CD4-positive, alpha-beta T cell (primary cell): ENCODE measurements at regions not wholly inside any gene's neighbourhood (a gene's known extent, or its start where the extent isn't known, plus 50 kb on each side); places are given as distances from the start of the nearest gene placed in this dataset.

Source experiments
- ATAC-seq: fragments of 200-7000 bp; cut with Tn5 transposase; one replicate; pipeline ENCODE4 v1.10.0; 2022; ENCODE audit warnings: mild to moderate bottlenecking; ENCODE audit not compliant: poor library complexity
- CTCF ChIA-PET: fragments of 350-600 bp; sonication (Branson Sonifier 250); formaldehyde crosslinking; loops from one replicate; lab custom pipeline; 2021; ENCODE audit warnings: antibody characterized with exemption, inconsistent platforms; lab: Charles Lee
- POLR2A ChIA-PET: fragments of 350-600 bp; sonication (Branson Sonifier 250); formaldehyde crosslinking; loops from one replicate; lab custom pipeline; 2021; ENCODE audit warnings: antibody characterized with exemption, inconsistent platforms; lab: Charles Lee
- DNase-seq, 14 experiments: peaks; one replicate each; pipeline ENCODE4 v3.0.0-alpha.2; 2013 to 2020; ENCODE audit warnings: mixed read lengths in 2 of 14
- H3K27ac ChIP-seq, 2 donors: one replicate each; pipeline versions ENCODE4 v1.5.1 to v1.7.0; 2013; ENCODE audit warnings: low read length in 2 of 2, low read depth in 1 of 2, mild to moderate bottlenecking in 1 of 2
- H3K27me3 ChIP-seq, 2 experiments: 1 replicate in 1 of 2; 2 replicates in 1 of 2; pipeline versions ENCODE4 v1.6.1 to v1.7.0; 2013; ENCODE audit warnings: low read length in 2 of 2, control low read depth in 1 of 2, mild to moderate bottlenecking in 1 of 2, moderate library complexity in 1 of 2; ENCODE audit not compliant: insufficient read depth in 2 of 2, control insufficient read depth in 1 of 2
- H3K36me3 ChIP-seq: one replicate; pipeline ENCODE4 v1.6.1; 2013; ENCODE audit warnings: low read length, control low read depth; ENCODE audit not compliant: insufficient read depth
- H3K4me1 ChIP-seq: one replicate; pipeline ENCODE4 v1.6.1; 2013; ENCODE audit warnings: low read length, control low read depth; ENCODE audit not compliant: insufficient read depth
- H3K4me3 ChIP-seq: one replicate; pipeline ENCODE4 v1.5.1; 2013; ENCODE audit warnings: mild to moderate bottlenecking, low read length, moderate library complexity
- H3K9me3 ChIP-seq, 2 experiments: 1 replicate in 1 of 2; 2 replicates in 1 of 2; pipeline versions ENCODE4 v1.6.1 to v1.7.0; 2013; ENCODE audit warnings: low read length in 2 of 2, mild to moderate bottlenecking in 2 of 2, control low read depth in 1 of 2, moderate library complexity in 1 of 2; ENCODE audit not compliant: control insufficient read depth in 1 of 2, insufficient read depth in 1 of 2
- H3K27ac Mint-ChIP-seq: one replicate; pipeline ENCODE4 v1.8.0; 2020; ENCODE audit warnings: mixed read lengths
- H3K27me3 Mint-ChIP-seq: one replicate; pipeline ENCODE4 v1.8.0; 2021; ENCODE audit warnings: mixed read lengths
- H3K36me3 Mint-ChIP-seq: one replicate; pipeline ENCODE4 v1.8.0; 2021; ENCODE audit warnings: low read depth, mixed read lengths
- H3K4me1 Mint-ChIP-seq: one replicate; pipeline ENCODE4 v1.8.0; 2021; ENCODE audit warnings: low read depth, mixed read lengths
- H3K4me3 Mint-ChIP-seq: one replicate; pipeline ENCODE4 v1.8.0; 2020; ENCODE audit warnings: mild to moderate bottlenecking, mixed read lengths
- H3K9me3 Mint-ChIP-seq: one replicate; pipeline ENCODE4 v1.8.0; 2020; ENCODE audit warnings: mixed read lengths
- CTCF ChIP-seq: fragments of 200-600 bp; IDR thresholded peaks from one replicate; pipeline ENCODE4 v1.8.0; 2022; ENCODE audit warnings: antibody characterized with exemption, mild to moderate bottlenecking
- intact Hi-C, 2 experiments: fragments of 100-400 bp; cut with DNase I in 1 of 2; cut with micrococcal nuclease in 1 of 2; formaldehyde crosslinking; loops; one replicate each; pipeline versions ENCODE4 v1.15.1 to v1.9.0; 2023 to 2025; cut with DNase I, micrococcal nuclease

GRCh38 chr4:166519774-166520173 lies 646.7 kb downstream of the TLL1 start:
- ATAC-seq = no peak
- Histone ChIP-seq H3K27ac (no peak overlapping the region), H3K27me3 (no peaks in the 10 kb centered on the region), H3K4me3 (no peak overlapping the region), H3K36me3 (no peaks in the 10 kb centered on the region), H3K9me3 (no peaks in the 10 kb centered on the region), H3K4me1 (no peaks in the 10 kb centered on the region)
- Mint-ChIP-seq H3K4me3 (no peak overlapping the region), H3K4me1 (no peaks in the 10 kb centered on the region), H3K27me3 (no peaks in the 10 kb centered on the region), H3K27ac (no peak overlapping the region), H3K36me3 (no peaks in the 10 kb centered on the region), H3K9me3 (peaks cover 3% of the 10 kb centered on the region)
- DNase-seq = no peak
- TF ChIP-seq CTCF = no peak
- CTCF ChIA-PET = no interaction called here
- intact Hi-C loops = no loop called here
- POLR2A ChIA-PET = no interaction called here

DNA sequence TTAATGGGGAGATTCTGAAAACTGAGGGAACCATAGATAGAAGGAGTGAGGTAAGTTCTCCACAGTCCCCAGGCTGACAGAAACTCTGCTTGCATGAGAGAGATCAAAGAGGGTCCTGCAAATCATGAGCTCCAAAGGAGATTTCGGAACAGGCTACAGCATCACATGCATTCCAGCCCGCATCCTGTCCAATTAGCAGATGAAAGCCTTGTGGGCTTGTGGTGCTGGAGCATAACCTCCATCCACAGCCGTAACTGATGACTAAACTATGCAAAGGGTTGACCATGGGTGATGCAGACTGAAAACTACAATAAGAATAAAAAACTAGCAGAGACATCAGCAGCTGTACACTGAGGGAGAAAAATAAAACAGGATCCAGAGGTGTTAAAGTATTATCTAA lies 654.5 kb downstream of the TLL1 start:
- Mint-ChIP-seq H3K36me3 (no peaks in the 10 kb centered on the region), H3K4me1 (no peaks in the 10 kb centered on the region), H3K4me3 (no peak overlapping the region), H3K27ac (no peak overlapping the region), H3K27me3 (no peaks in the 10 kb centered on the region), H3K9me3 (peaks cover 2% of the 10 kb centered on the region)
- no peaks in the 10 kb centered on the region for H3K9me3 ChIP-seq
- H3K27ac ChIP-seq = no peak overlapping the region
- DNase-seq = no peak
- POLR2A ChIA-PET = no interaction called here
- no peak overlapping the region for H3K4me3 ChIP-seq
- intact Hi-C loops = no loop called here
- H3K36me3 ChIP-seq = no peaks in the 10 kb centered on the region
- no peak for TF ChIP-seq CTCF
- H3K4me1 ChIP-seq = no peaks in the 10 kb centered on the region
- H3K27me3 ChIP-seq = no peaks in the 10 kb centered on the region
- CTCF ChIA-PET = no interaction called here
- ATAC-seq = no peak

- peaks cover 6% of the 10 kb centered on the region for H3K9me3 Mint-ChIP-seq
- intact Hi-C loops = no loop called here
- no peaks in the 10 kb centered on the region for H3K27me3 Mint-ChIP-seq
- ATAC-seq (no peak), DNase-seq (no peak)
- no peaks in the 10 kb centered on the region for H3K36me3 Mint-ChIP-seq
- H3K4me3 ChIP-seq = no peak overlapping the region
- H3K27ac ChIP-seq = no peak overlapping the region
- no peak for TF ChIP-seq CTCF
- H3K4me1 ChIP-seq = no peaks in the 10 kb centered on the region
- ChIA-PET CTCF (no interaction called here), POLR2A (no interaction called here)
- no peaks in the 10 kb centered on the region for H3K27me3 ChIP-seq
- no peaks in the 10 kb centered on the region for H3K36me3 ChIP-seq
- H3K27ac Mint-ChIP-seq = no peak overlapping the region
- peaks cover 0 to 4% of the 10 kb centered on the region in 2 experiments for H3K9me3 ChIP-seq
- H3K4me1 Mint-ChIP-seq = no peaks in the 10 kb centered on the region
- H3K4me3 Mint-ChIP-seq = no peak overlapping the region
Measured at GRCh38 chr4:166531703-166532102, 658.7 kb downstream of the TLL1 start.
